Medulla oblongata (tissue), 1 donor: ENCODE measurements at regions not wholly inside any gene's neighbourhood (a gene's known extent, or its start where the extent isn't known, plus 50 kb on each side); places are given as distances from the start of the nearest gene placed in this dataset.

Source experiments
- DNase-seq: peaks from one replicate; pipeline ENCODE4 v3.0.0-alpha.2; 2015; ENCODE audit errors: extremely low spot score

GRCh38 chr6:91812596-91813274, 1225.9 kb upstream of the MAP3K7 start:
- no peak for DNase-seq

DNA sequence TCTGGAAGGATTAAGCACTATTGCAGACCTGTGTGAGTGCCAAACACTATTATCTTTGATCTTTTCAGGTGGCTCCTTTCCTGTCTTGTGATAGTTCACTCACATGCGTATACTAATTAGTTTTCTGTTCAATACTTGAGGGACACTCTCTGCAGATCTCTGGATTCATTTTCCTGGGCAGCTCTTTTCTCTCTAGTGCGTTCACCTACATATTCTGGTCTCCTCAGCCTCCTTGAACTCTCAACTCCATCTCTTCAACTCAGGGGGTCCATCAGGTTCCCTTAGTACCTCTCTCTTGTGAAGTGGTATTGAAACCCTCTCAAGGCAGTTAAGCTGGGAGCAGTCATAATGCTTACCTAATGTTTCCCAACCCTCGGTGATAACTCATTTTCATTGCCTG, 1218.1 kb upstream of the MAP3K7 start:
- no peak for DNase-seq

DNA sequence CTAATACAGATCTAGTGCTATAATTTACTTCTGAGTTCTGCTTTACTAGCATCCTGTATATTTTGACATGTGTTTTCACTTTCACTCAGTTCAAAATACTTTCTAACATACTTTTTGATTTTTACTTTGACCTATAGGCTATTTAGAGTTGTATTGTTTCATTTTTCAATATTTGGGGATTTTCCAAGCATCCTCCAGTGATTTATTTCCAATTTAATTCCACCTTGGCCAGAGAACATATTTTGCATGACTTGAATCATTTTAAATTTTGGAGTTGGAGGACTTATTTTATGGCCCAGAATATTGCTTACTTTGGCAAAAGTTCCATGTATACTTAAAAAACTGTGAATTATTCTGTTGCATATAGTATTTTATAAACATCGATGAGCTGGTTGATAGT, 1215.6 kb upstream of the MAP3K7 start:
- DNase-seq = no peak

- no peak for DNase-seq
Measured at GRCh38 chr6:91796603-91797002, 1209.7 kb upstream of the MAP3K7 start.

DNA sequence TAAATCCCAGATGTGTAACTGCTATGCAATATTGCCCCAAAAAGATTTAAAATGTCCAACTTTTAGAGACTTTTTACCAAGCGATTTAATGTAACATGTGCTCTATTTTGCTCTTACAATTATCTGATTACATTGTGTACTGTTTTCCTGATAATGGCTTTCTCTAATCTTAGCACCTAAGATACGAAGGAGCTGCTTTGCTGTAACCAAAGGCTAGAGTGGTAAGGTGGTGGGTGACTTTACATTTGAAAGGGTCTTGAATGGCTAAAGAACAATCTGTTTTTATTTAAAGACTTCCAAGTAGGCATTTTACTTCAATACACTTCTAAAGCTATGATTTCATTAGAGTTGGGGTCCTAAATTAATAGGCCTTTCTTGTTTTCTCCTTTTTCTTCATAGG, 1201.6 kb upstream of the MAP3K7 start:
- no peak for DNase-seq

- DNase-seq = no peak
Measured at GRCh38 chr6:91786474-91787184, 1199.8 kb upstream of the MAP3K7 start.

GRCh38 chr6:91782802-91783201, 1195.9 kb upstream of the MAP3K7 start:
- peak; percentile 9 for DNase-seq

- peak; percentile 64 for DNase-seq
Measured at GRCh38 chr6:91781946-91782345, 1195.1 kb upstream of the MAP3K7 start.

- no peak for DNase-seq
Measured at GRCh38 chr6:91780270-91780669, 1193.4 kb upstream of the MAP3K7 start.

DNA sequence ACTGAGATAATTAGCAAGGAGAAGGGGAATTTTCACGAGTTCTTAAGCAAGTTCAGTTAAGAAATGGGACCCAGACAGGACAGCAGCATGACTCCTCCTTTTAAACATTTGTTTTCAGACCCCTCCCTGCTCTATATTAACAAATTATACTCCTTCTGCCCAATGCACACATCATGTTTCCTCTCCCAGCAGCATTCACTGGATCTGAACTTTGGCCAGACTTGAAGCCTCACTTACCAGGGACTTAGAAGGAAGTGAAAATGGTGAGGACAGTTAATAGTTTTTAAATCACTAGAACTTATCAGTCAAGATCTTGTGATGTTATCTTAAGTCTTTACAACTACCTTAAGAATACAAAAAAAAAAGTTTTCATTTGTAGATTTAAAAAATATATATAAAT, 1174.7 kb upstream of the MAP3K7 start:
- DNase-seq = no peak

GRCh38 chr6:91754691-91755090, 1167.8 kb upstream of the MAP3K7 start:
- DNase-seq = no peak

- DNase-seq = no peak
Measured at GRCh38 chr6:91751526-91751925, 1164.7 kb upstream of the MAP3K7 start.

- DNase-seq = no peak
Measured at GRCh38 chr6:91744566-91744965, 1157.7 kb upstream of the MAP3K7 start.

DNA sequence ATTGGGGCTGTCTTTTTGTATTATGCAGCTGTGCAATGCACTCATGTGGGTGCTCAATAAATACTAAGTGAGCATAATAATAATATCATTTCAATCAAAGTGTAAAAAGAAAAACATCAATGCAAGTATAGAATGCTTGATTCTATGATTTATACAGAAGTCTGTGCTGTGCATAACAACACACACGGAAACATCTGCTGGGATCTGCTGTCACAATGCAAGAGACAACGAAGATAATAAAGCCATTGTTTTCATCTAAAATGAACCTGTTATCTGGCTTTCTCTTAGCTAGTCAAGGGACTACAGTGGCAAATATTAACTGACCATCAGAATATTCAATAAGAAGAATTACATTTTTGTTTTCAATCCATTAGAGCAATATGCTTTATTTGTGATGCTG, 1156.9 kb upstream of the MAP3K7 start:
- DNase-seq = peak; percentile 39

DNA sequence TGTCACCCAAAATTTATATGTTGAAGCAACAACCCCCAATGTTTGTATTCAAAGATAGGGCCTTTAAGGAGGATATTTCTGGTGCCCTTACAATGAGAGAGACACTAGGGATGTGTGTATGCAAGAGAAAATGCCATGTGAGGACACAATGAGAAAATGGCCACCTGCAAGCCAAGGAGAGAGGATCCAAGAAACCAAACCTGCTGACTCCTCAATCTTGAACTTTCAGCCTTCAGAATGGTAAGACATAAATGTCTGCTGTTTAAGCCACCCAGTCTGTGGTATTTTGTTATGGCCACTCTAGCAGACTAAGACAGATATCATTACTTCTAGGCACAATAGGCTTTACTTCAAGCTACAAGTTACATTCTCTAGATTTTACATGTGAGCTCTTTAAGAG, 1145.1 kb upstream of the MAP3K7 start:
- DNase-seq = no peak

GRCh38 chr6:91730710-91731109, 1143.8 kb upstream of the MAP3K7 start:
- no peak for DNase-seq

DNA sequence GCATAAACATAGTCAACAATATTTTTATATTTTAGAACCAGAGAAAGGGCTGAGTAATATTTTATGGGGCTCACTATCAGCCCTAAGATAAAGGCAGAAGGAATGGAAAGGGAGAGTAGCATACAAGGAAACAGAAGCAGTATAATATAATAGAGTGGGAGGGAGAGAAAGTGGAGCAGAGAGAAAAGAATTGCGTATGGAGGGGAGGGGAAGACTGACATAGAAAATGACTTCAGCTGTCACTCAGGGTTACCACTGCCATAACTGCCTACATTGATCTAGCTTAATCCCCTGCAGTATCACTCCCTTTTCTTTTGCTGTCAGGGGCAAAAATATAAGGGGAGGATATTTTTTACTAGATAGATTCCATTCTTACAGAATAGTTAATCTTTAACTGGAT, 1133.5 kb upstream of the MAP3K7 start:
- DNase-seq = no peak

GRCh38 chr6:91719414-91719813, 1132.5 kb upstream of the MAP3K7 start:
- no peak for DNase-seq

DNA sequence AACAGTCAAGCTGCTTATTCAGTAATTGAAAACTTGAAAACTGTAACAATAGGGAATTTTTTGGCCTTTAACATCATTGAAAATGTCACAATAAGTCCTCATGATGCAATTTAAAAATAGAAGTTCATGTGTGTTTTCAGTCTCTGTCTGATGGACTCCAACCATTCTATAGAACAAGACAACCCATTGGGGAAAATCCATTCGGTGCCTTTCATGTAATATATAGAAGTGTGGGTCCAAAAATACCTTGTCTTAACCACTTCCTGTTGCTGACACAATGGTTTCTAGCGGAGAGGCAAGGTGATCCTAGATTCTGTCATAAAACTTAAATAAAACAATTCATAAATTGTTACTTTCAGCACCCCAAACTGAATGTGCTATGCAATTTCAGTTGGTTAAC, 1131.3 kb upstream of the MAP3K7 start:
- no peak for DNase-seq

GRCh38 chr6:91717094-91717493, 1130.2 kb upstream of the MAP3K7 start:
- DNase-seq = no peak

- no peak for DNase-seq
Measured at GRCh38 chr6:91716361-91716760, 1129.5 kb upstream of the MAP3K7 start.

- DNase-seq = no peak
Measured at GRCh38 chr6:91715171-91715805, 1128.4 kb upstream of the MAP3K7 start.

- no peak for DNase-seq
Measured at GRCh38 chr6:91713911-91714310, 1127.0 kb upstream of the MAP3K7 start.
